KMS-11 (cell line): ENCODE measurements at regions not wholly inside any gene's neighbourhood (a gene's known extent, or its start where the extent isn't known, plus 50 kb on each side); places are given as distances from the start of the nearest gene placed in this dataset.

Experiments
- H2AFZ ChIP-seq: fragments of 200-600 bp; sonication (generic); 2 replicates; pipeline ENCODE4 v1.6.1; 2016; ENCODE audit warnings: antibody characterized with exemption, mixed run types, low read depth
- H3K27ac ChIP-seq: fragments of 200-600 bp; sonication (generic); 2 replicates; pipeline ENCODE4 v1.6.1; 2016; ENCODE audit warnings: mild to moderate bottlenecking, mixed run types
- H3K27me3 ChIP-seq: fragments of 200-600 bp; sonication (generic); 2 replicates; pipeline ENCODE4 v1.6.1; 2017; ENCODE audit warnings: mild to moderate bottlenecking, low read depth, mixed run types, moderate library complexity; ENCODE audit not compliant: insufficient read depth
- H3K36me3 ChIP-seq: fragments of 200-600 bp; sonication (generic); 2 replicates; pipeline ENCODE4 v1.6.1; 2017; ENCODE audit warnings: mild to moderate bottlenecking, mixed run types; ENCODE audit not compliant: insufficient read depth
- H3K4me1 ChIP-seq: fragments of 200-600 bp; sonication (generic); 2 replicates; pipeline ENCODE4 v1.6.1; 2016; ENCODE audit warnings: mild to moderate bottlenecking, low read depth, mixed run types; ENCODE audit not compliant: poor library complexity, severe bottlenecking
- H3K4me2 ChIP-seq: fragments of 200-600 bp; sonication (generic); 2 replicates; pipeline ENCODE4 v1.7.0; 2016; ENCODE audit warnings: mild to moderate bottlenecking, mixed run types
- H3K4me3 ChIP-seq: fragments of 200-600 bp; sonication (generic); IDR thresholded peaks from 2 replicates; pipeline ENCODE4 v1.6.1; 2017; ENCODE audit warnings: low read depth, low read length, mixed read lengths; ENCODE audit not compliant: insufficient read depth
- H3K79me2 ChIP-seq: fragments of 200-600 bp; sonication (generic); 2 replicates; pipeline ENCODE4 v1.6.1; 2016; ENCODE audit warnings: low read depth, mixed run types; ENCODE audit not compliant: insufficient read depth
- H3K9ac ChIP-seq: fragments of 200-600 bp; sonication (generic); 2 replicates; pipeline ENCODE4 v1.6.1; 2016; ENCODE audit warnings: mild to moderate bottlenecking, mixed run types
- H4K20me1 ChIP-seq: fragments of 200-600 bp; sonication (generic); 2 replicates; pipeline ENCODE4 v1.6.1; 2016; ENCODE audit warnings: mild to moderate bottlenecking, mixed run types; ENCODE audit not compliant: insufficient read depth
- CTCF ChIP-seq: fragments of 200-600 bp; sonication (generic); conservative IDR thresholded peaks from 2 replicates; pipeline ENCODE4 v1.6.1; 2017; ENCODE audit warnings: low read depth, mild to moderate bottlenecking, antibody characterized with exemption, low read length, moderate library complexity, mixed read lengths

GRCh38 chr11:70547821-70548670, 149.7 kb downstream of the CTTN start:
- Histone ChIP-seq H3K27ac (no peak overlapping the region), H4K20me1 (no peaks in the 10 kb centered on the region), H3K9ac (no peak overlapping the region), H3K79me2 (no peaks in the 10 kb centered on the region), H3K4me2 (no peak overlapping the region), H3K4me1 (no peaks in the 10 kb centered on the region), H3K36me3 (no peaks in the 10 kb centered on the region), H3K27me3 (no peaks in the 10 kb centered on the region), H2AFZ (no peak overlapping the region), H3K4me3 (no peak overlapping the region)
- no peak for TF ChIP-seq CTCF

- no peaks in the 10 kb centered on the region for H3K27me3 ChIP-seq
- H4K20me1 ChIP-seq, result no peaks in the 10 kb centered on the region
- no peak overlapping the region for H3K4me3 ChIP-seq
- H3K36me3 ChIP-seq, result no peaks in the 10 kb centered on the region
- no peak overlapping the region for H3K27ac ChIP-seq
- no peak overlapping the region for H3K9ac ChIP-seq
- H2AFZ ChIP-seq, result no peak overlapping the region
- no peak for TF ChIP-seq CTCF
- no peaks in the 10 kb centered on the region for H3K4me1 ChIP-seq
- H3K79me2 ChIP-seq, result no peaks in the 10 kb centered on the region
- H3K4me2 ChIP-seq, result no peak overlapping the region
Observed at GRCh38 chr11:70548976-70549375, 150.6 kb downstream of the CTTN start.

GRCh38 chr11:70549386-70549785, 151.1 kb downstream of the CTTN start:
- no peak overlapping the region for H3K4me2 ChIP-seq
- H3K36me3 ChIP-seq, result no peaks in the 10 kb centered on the region
- no peak overlapping the region for H3K9ac ChIP-seq
- H3K4me3 ChIP-seq, result no peak overlapping the region
- no peaks in the 10 kb centered on the region for H3K27me3 ChIP-seq
- no peaks in the 10 kb centered on the region for H3K79me2 ChIP-seq
- no peaks in the 10 kb centered on the region for H4K20me1 ChIP-seq
- H2AFZ ChIP-seq, result no peak overlapping the region
- H3K27ac ChIP-seq, result no peak overlapping the region
- H3K4me1 ChIP-seq, result no peaks in the 10 kb centered on the region
- TF ChIP-seq CTCF, result no peak

GRCh38 chr11:70549796-70550195, 151.5 kb downstream of the CTTN start:
- Histone ChIP-seq H3K79me2 (no peaks in the 10 kb centered on the region), H3K9ac (no peak overlapping the region), H3K4me2 (no peak overlapping the region), H3K27me3 (no peaks in the 10 kb centered on the region), H3K4me1 (no peaks in the 10 kb centered on the region), H2AFZ (no peak overlapping the region), H3K27ac (no peak overlapping the region), H3K36me3 (no peaks in the 10 kb centered on the region), H3K4me3 (no peak overlapping the region), H4K20me1 (no peaks in the 10 kb centered on the region)
- TF ChIP-seq CTCF, result no peak
